T47D (cell line): ENCODE measurements at regions not wholly inside any gene's neighbourhood (a gene's known extent, or its start where the extent isn't known, plus 50 kb on each side); places are given as distances from the start of the nearest gene placed in this dataset.

ENCODE experiments used
- DNase-seq, 2 experiments: peaks; one replicate each; pipeline versions ENCODE4 v3.0.0 to v3.0.0-alpha.2; 2011 to 2012; ENCODE audit warnings: low read depth in 1 of 2, low spot score in 1 of 2
- JUND ChIP-seq: IDR thresholded peaks from 2 replicates; pipeline ENCODE4 v1.6.1; 2012; ENCODE audit warnings: low read depth
- in situ Hi-C: cut with HindIII; loops from 2 replicates; pipeline ENCODE4 v1.10.0; 2016; ENCODE audit warnings: low sequenced_read_pairs, low pct_unique_long_range_greater_than_20kb

- in situ Hi-C loops = no loop called here
- TF ChIP-seq JUND = no peak
- no peak for DNase-seq
Measured at GRCh38 chr4:123825596-123826291, 429.1 kb downstream of the SPRY1 start.

GRCh38 chr4:123826896-123827295 lies 430.3 kb downstream of the SPRY1 start:
- no peak for DNase-seq
- in situ Hi-C loops = no loop called here
- TF ChIP-seq JUND = no peak

DNA sequence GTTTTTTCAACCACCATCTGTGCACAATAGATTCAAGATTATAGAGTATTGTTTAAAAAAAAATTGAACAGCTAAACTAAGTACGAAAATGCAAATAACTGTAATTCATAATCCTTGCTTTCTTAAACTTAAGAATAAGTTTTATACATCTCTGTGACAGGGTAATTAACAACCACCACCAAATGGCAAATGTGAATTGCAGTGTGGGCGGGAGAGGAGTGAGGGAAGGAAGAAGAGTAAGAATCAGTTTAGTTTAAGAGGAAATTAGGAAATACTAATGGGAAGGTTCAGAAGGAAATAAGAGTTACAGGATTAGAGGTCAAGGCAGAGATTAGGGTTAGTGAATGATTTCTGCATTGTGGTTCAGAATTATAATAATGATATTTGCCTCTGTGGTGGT lies 430.9 kb downstream of the SPRY1 start:
- no peak for DNase-seq
- in situ Hi-C loops = no loop called here
- TF ChIP-seq JUND = no peak

- no peak for TF ChIP-seq JUND
- no peak for DNase-seq
- in situ Hi-C loops = no loop called here
Measured at GRCh38 chr4:123830930-123831329, 434.3 kb downstream of the SPRY1 start.

DNA sequence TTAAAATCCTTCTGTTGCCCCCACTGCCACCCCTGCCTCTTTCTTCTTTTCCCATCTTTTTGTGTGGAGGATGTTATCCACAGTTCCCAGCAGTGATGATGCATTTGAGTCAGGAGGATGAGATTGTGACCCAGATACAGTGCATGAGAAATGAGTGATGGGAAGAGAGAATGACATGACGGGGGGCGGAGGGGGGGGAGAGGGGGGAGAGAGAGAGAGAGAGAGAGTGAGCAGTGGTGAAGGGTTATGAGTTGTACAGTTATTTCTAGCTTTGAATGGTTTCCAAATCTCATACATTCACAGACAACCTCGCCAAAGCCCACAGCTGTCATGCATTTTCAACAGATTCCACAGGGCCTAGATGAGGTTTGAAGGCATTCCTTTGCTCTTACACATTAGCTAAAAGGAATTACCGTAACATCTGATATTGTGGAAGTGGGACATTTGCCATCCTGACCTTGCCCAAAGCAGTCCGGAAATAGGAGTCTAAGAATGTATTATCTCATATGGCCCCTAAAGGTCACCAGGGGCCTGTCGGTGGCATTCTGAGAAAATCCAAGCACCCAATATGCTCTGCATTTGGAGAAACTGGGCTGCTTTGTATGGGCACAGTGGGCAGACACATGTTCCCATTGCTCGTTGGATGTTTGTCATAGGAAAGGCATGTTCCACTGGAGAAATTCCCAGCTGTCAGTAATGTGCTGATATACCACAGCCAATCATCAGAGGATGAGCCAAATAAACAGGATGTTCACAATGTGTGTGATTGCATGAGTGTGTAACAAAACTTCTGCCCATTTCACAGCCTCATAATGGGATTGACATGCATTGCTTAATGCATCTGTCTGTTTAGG lies 435.8 kb downstream of the SPRY1 start:
- no peak for DNase-seq
- TF ChIP-seq JUND = no peak
- in situ Hi-C loops = no loop called here

DNA sequence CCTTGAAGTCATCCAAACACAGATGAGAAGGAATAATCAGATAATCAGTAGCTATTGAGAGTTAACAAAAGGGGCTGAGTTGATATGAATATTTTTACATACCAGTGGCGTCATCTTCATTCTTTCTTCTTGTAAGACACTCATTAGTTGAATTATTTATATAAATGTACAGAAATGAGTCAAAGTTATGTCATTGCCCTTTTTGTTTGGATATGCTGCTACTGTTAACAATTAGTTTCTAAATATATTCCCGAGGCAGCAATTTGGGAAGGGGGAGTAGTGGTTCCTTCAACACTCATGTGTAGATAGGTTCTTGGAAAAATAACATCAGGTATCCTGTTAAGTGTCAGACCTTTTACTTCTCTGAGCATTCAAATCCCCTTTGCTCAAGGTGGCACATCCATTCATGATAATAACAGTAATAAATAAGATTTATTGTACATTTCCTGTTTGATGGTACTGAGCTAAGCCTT lies 436.6 kb downstream of the SPRY1 start:
- TF ChIP-seq JUND = no peak
- in situ Hi-C loops = no loop called here
- no peak for DNase-seq

GRCh38 chr4:123835831-123836590 lies 439.4 kb downstream of the SPRY1 start:
- in situ Hi-C loops = no loop called here
- TF ChIP-seq JUND = no peak
- no peak for DNase-seq

DNA sequence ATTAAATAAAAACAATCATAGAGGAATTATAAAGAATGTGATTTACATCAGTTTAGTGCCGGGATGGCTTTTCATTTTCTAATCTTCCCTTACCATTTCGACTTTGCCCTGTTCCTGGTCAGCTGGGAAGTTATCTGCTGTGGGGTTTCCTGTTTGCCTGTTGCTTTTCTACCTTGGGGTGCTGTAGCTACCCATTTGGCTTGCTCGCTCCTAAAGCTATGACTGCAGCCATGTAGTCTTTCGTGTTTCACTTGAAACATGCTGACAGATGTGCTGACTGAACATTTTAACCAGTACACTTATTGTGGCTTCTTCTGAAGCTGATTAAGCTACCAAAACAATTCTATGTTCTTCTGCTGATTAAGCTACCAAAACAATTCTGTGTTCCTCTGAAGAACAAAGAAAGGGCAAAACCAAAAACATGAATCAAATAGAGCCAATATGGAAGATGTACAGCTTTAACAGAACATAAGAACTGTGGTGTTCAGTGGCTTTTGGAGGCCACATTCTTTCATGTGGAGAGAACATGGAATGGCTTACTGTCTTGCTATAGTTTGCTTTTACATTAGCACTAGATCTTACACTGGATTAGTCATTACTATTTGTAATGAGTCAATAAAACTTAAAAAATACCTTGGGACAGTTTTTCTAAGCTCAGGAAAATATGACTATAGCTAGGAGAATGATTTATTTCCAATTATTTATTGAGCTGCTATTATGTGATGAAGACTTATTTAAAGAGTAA lies 440.4 kb downstream of the SPRY1 start:
- in situ Hi-C loops = no loop called here
- no peak for TF ChIP-seq JUND
- no peak for DNase-seq

DNA sequence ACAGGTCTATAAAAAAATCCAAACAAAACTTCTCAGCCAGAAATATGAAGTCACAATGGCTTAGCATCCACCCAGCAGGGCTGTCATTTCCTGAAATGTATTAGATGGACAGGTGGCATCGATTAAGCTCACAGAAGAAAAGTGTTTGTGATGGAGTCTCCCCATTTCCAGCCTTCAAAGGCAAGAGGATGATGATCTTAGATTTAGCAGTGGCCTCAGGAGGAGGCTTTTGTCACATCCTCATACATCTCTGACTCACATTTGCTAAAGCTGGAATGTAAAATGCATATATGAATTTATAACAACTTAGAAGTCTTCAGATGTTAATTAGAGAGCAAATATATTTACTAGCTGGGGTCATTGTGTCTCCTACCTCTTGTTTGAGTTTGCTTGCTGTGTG lies 441.9 kb downstream of the SPRY1 start:
- peak in 1 of 2 experiments; percentile 0 for DNase-seq
- TF ChIP-seq JUND = no peak
- in situ Hi-C loops = no loop called here

DNA sequence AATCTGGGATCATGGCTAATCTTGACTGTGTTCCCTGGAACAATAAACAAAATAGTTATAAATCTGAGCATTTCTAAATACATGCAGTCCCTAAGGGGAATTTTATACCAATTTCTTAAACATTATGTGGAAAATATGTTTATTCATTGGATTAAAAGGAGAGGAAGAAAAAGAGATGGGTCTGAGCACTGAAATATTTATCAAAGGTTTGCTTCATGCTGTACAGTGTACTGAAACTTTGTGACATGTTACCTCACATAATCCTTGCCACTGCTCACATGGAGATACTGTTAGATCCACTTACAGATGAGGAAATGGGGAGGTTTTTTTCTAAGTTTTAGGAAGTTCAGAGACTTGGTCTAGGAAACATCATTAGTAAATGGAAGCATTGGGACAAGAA lies 443.6 kb downstream of the SPRY1 start:
- no peak for TF ChIP-seq JUND
- in situ Hi-C loops = no loop called here
- DNase-seq = no peak

GRCh38 chr4:123841447-123842121 lies 445.0 kb downstream of the SPRY1 start:
- no peak for TF ChIP-seq JUND
- DNase-seq = no peak
- in situ Hi-C loops = no loop called here

DNA sequence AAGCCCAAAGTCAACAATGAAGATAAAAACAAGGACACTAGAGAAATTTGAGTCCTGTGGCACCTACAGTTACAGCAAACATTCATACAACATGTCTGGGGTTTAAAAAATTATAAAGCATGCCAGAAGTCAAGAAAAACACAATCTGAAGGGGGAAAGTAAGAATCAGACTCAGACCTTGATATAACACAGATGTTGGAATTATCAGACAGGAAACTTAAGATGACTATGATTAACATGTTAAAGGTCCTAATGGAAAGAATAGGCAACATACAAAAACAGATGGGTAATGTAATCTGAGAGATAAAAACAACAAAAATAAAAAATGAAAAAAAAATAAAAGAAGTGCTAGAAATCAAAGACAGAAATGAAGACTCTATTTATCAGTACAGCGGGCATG lies 446.5 kb downstream of the SPRY1 start:
- in situ Hi-C loops = no loop called here
- no peak for TF ChIP-seq JUND
- DNase-seq = no peak
